D721Med (cell line): ENCODE measurements at regions not wholly inside any gene's neighbourhood (a gene's known extent, or its start where the extent isn't known, plus 50 kb on each side); places are given as distances from the start of the nearest gene placed in this dataset.

ENCODE experiments used
- DNase-seq: peaks from one replicate; pipeline ENCODE4 v3.0.0; 2011; ENCODE audit warnings: low spot score; ENCODE audit not compliant: insufficient read length
- FAIRE-seq: peaks from 2 replicates; lab custom pipeline; 2011; peaks lifted over from hg19 to GRCh38; lab: Jason Lieb, UNC
- TF ChIP-seq, protein P1 (sequence below): IDR thresholded peaks from 2 replicates; pipeline ENCODE4 v1.5.1; 2012; ENCODE audit warnings: mild to moderate bottlenecking, control low read depth; ENCODE audit not compliant: insufficient read depth; ENCODE audit errors: missing control alignments

DNA sequence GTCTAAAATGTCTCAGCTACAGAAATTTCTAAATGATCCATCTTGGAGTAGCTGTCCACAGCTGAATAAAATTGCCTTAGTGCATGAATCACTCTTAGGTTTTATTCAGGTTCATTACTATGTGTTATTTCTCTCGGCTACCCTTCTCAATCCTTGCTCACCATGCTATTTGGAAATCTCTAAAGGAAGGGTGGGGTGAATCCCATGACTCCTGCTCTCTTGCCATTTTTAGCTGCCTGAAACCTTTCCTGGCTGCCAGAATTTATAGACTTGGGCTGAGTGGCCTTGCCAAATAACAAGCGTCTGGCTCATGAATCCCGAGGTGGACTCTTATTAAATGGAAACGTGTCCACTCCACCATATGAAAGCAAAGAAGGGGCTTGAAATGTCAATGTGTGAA is 936.1 kb upstream of the SOX9 start:
- no peak for DNase-seq
- FAIRE-seq = no peak
- TF ChIP-seq, protein P1, sequence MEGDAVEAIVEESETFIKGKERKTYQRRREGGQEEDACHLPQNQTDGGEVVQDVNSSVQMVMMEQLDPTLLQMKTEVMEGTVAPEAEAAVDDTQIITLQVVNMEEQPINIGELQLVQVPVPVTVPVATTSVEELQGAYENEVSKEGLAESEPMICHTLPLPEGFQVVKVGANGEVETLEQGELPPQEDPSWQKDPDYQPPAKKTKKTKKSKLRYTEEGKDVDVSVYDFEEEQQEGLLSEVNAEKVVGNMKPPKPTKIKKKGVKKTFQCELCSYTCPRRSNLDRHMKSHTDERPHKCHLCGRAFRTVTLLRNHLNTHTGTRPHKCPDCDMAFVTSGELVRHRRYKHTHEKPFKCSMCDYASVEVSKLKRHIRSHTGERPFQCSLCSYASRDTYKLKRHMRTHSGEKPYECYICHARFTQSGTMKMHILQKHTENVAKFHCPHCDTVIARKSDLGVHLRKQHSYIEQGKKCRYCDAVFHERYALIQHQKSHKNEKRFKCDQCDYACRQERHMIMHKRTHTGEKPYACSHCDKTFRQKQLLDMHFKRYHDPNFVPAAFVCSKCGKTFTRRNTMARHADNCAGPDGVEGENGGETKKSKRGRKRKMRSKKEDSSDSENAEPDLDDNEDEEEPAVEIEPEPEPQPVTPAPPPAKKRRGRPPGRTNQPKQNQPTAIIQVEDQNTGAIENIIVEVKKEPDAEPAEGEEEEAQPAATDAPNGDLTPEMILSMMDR = no peak

DNA sequence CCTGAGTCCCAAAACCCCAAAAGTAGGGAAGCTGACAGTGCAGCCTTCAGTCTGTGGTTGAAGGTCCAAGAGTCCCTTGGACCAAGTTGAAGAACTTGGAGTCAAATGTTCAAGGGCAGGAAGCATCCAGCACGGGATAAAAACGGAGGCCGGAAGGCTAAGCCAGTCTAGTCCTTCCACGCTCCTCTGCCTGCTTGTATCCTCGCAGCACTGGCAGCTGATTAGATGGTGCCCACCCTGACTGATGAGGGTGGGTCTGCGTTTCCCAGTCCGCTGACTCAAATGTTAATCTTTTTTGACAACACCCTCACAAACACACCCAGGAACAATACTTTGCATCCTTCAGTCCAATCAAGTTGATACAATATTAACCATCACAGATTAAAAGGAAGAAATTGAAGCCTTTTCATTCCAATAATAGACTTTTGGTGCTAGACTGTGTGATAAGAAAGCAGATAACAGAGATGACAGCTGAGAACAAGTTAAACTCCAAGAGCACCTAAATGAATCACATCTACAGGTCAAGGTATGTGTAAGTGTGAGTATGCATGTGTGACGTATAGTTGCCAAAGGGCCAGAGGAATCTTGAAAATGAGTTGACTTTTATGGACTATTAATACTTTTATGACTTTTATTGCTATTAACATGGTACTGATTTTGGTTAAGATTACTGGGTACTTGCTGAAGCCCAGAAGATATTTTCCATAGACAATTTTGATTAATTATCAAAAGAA is 933.5 kb upstream of the SOX9 start:
- TF ChIP-seq, protein P1 = no peak
- DNase-seq = no peak
- FAIRE-seq = no peak

DNA sequence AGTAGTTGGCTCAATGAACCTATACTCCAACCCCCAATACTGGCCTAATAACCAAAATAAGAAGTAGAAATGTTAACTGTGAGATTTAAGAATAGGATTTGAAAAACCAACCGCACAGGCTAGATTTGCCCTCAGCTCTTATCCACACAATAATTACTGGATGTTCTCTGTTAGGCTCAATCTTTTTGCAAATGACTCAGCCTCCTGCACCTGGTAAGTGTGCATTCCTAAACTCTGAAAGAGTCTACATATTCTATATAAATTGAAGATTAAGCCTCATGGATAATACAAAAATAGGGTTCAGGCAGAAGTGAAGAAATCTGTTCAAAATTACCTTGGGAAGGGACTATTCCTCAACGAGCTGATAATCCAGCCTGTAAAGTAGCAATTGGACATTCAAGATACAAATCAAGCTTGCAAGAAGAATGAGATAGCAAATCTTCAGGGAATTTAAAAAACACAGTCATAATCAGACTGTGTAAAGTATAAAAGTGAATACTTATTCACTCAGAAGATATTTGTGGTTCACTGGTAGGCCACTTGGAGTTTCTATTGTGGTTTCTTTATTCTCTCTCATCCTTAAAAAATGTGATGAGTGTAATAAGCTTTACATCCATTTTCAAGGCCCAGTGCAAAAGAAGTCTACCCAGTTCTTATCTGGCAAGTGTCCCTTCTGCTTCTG is 931.9 kb upstream of the SOX9 start:
- FAIRE-seq (no peak), DNase-seq (no peak)
- TF ChIP-seq, protein P1 = no peak

DNA sequence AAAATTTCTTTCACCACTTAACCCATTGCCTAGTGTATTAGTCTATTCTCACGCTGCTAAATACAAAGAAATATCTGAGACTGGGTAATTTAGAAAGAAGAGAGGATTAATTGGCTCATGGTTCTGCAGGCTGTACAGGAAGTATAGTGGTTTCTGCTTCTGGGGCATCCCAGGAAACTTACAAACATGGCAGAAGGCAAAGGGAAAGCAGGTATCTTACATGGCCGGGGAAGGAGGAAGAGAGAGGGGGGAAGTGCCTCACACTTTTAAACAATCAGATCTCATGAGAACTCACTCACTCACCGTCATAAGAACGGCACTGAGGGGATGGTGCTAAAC is 931.4 kb upstream of the SOX9 start:
- DNase-seq (no peak), FAIRE-seq (no peak)
- TF ChIP-seq, protein P1 = no peak

DNA sequence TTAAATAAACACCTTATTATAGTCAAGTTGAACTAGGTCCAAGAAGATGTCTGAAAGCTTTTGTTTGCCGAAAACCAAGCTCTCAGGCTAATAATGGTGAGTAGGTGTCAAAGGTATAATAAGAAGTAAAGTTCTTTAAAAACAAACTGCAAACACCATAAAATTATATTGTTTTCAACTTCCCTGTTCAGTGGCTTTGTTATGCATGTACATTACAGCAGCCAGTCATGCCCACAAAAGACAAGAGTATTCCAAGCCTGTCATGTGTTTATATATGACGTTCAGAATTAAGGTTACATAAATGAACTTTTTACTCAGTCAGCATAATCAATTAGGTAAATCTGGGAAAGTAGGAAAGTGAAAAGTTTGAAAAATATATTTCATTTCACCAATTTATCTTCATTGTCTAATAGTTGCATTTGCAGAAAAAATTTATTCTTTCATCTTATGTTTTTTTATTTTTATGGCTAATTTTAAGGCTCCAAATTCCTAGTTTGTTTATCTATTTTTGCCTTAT is 928.7 kb upstream of the SOX9 start:
- FAIRE-seq = no peak
- TF ChIP-seq, protein P1 = no peak
- DNase-seq = no peak

DNA sequence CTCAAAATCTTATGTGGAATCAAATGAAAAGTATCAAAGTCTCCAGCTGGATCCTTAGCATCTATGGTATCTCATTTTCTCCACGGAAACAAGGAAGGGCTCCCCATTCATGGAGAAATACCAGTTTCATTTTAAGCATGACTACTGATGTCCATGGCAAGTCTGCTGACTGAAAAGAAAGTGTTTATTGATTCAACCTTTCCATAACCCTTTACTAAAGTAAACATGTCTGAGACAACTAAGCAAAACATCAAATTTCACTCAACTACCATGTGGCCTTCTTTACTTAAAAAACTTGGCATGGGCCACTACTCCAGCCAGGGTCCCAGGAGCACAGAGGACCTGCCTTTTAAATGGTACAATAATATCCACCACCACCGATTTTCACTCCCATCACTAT is 928.0 kb upstream of the SOX9 start:
- TF ChIP-seq, protein P1 = no peak
- FAIRE-seq = no peak
- no peak for DNase-seq

DNA sequence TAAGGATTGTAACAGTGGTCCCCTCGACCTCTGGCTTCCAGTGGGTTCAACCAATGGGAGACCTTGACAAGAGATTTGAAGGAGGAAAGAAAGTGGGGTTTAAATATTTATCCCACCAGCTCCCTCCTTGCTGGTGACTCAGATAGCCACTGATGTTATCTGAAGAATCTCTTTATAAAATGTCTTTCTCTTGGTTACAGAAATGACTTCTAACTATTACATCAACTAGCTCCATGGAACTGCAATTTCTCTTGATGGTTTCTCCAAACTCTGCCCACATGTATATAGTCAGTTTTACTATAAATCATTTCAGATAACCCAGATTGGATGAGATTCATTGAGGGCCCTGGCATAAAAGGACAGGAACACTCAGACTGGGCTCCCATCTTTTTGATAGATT is 920.2 kb upstream of the SOX9 start:
- FAIRE-seq = no peak
- TF ChIP-seq, protein P1 = no peak
- DNase-seq = no peak
